Panc1 (cell line): ENCODE measurements at regions not wholly inside any gene's neighbourhood (a gene's known extent, or its start where the extent isn't known, plus 50 kb on each side); places are given as distances from the start of the nearest gene placed in this dataset.

ENCODE experiments used
- ATAC-seq: fragments of 200-7000 bp; cut with Tn5 transposase; 2 replicates; pipeline ENCODE4 v1.9.1; 2020; ENCODE audit warnings: mild to moderate bottlenecking, moderate library complexity
- BruUV-seq: library from RNA; stranded (reverse); fragments of 400-500 nt; replicated peaks from 2 replicates; lab custom pipeline; 2021; lab: Mats Ljungman, UMichigan
- CTCF ChIA-PET: fragments of 300-600 bp; sonication (Branson Sonifier 250); formaldehyde crosslinking; loops from one replicate; lab custom pipeline; 2022; ENCODE audit warnings: antibody characterized with exemption; lab: Charles Lee
- POLR2A ChIA-PET: fragments of 300-600 bp; sonication (Branson Sonifier 250); formaldehyde crosslinking; loops from one replicate; lab custom pipeline; 2022; ENCODE audit warnings: antibody characterized with exemption; lab: Charles Lee
- DNase-seq: peaks from one replicate; pipeline ENCODE4 v3.0.0-alpha.2; 2010; ENCODE audit warnings: low read depth, low spot score
- H3K27ac ChIP-seq: 2 replicates; pipeline ENCODE4 v1.5.1; 2011; ENCODE audit warnings: mild to moderate bottlenecking, low read length, inconsistent platforms
- H3K27me3 ChIP-seq: fragments of 200-500 bp; sonication (Bioruptor generic); 2 replicates; pipeline ENCODE4 v1.6.0; 2014; ENCODE audit warnings: low read length, inconsistent platforms; ENCODE audit not compliant: control insufficient read depth, insufficient read depth
- H3K36me3 ChIP-seq: fragments of 200-500 bp; sonication (Bioruptor generic); 2 replicates; pipeline ENCODE4 v1.5.1; 2014; ENCODE audit warnings: inconsistent platforms, mild to moderate bottlenecking, low read length, moderate library complexity; ENCODE audit not compliant: control insufficient read depth, insufficient read depth
- H3K4me1 ChIP-seq: 2 replicates; pipeline ENCODE4 v1.5.1; 2011; ENCODE audit warnings: inconsistent platforms, mild to moderate bottlenecking, low read length, moderate library complexity; ENCODE audit not compliant: control insufficient read depth, insufficient read depth
- H3K4me3 ChIP-seq, 2 experiments: 2 replicates each; pipeline ENCODE4 v1.5.1; 2011 to 2012; ENCODE audit warnings: low read depth in 2 of 2, low read length in 2 of 2, mild to moderate bottlenecking in 2 of 2, inconsistent platforms in 1 of 2, moderate library complexity in 1 of 2
- H3K9me3 ChIP-seq: fragments of 200-500 bp; sonication (Bioruptor generic); 2 replicates; pipeline ENCODE4 v1.5.1; 2014; ENCODE audit warnings: low read depth, mild to moderate bottlenecking, inconsistent platforms, low read length, moderate library complexity; ENCODE audit not compliant: control insufficient read depth, insufficient read depth
- CTCF ChIP-seq: fragments of 450-650 bp; IDR thresholded peaks from 2 replicates; pipeline ENCODE4 v1.5.1; 2017; ENCODE audit warnings: mild to moderate bottlenecking
- POLR2AphosphoS5 ChIP-seq: IDR thresholded peaks from 2 replicates; pipeline ENCODE4 v1.6.1; 2012; ENCODE audit warnings: mild to moderate bottlenecking, low read depth, low read length, moderate library complexity
- REST ChIP-seq, 2 experiments: IDR thresholded peaks; 2 replicates each; pipeline ENCODE4 v1.6.1; 2011 to 2012; ENCODE audit warnings: low read depth in 2 of 2, control low read depth in 1 of 2, low read length in 1 of 2, mild to moderate bottlenecking in 1 of 2, moderate library complexity in 1 of 2; ENCODE audit not compliant: insufficient read depth in 1 of 2
- SIN3A ChIP-seq: IDR thresholded peaks from 2 replicates; pipeline ENCODE4 v1.6.1; 2012; ENCODE audit warnings: low read depth, mild to moderate bottlenecking, low read length, moderate library complexity, borderline replicate concordance; ENCODE audit not compliant: insufficient read depth
- TCF7L2 ChIP-seq: IDR thresholded peaks from 2 replicates; pipeline ENCODE4 v1.6.1; 2011; ENCODE audit warnings: mild to moderate bottlenecking, low read depth, low read length, inconsistent platforms
- in situ Hi-C: cut with HindIII; loops from 2 replicates; pipeline ENCODE4 v1.10.0; 2016; ENCODE audit warnings: low sequenced_read_pairs, low pct_unique_long_range_greater_than_20kb
- intact Hi-C: fragments of 100-400 bp; cut with micrococcal nuclease; formaldehyde crosslinking; loops from one replicate; pipeline ENCODE4 v1.10.0; 2022; ENCODE audit not compliant: unreplicated experiment

GRCh38 chr10:2599571-2599970 is 467.8 kb upstream of the PFKP start:
- CTCF ChIA-PET, result no interaction called here
- in situ Hi-C loops, result no loop called here
- Histone ChIP-seq H3K4me1 (no peaks in the 10 kb centered on the region), H3K27ac (no peak overlapping the region), H3K36me3 (no peaks in the 10 kb centered on the region), H3K9me3 (no peaks in the 10 kb centered on the region), H3K27me3 (no peaks in the 10 kb centered on the region), H3K4me3 (no peak overlapping the region)
- no TSS peak for BruUV-seq
- no peak for DNase-seq
- TF ChIP-seq SIN3A, result no peak
- no peak for TF ChIP-seq POLR2AphosphoS5
- TF ChIP-seq CTCF, result no peak
- TF ChIP-seq REST (IDR thresholded peaks at IDR 0.05; ENCODE audit: insufficient read depth in 1 of 2, low read depth in 2 of 2, low read length in 1 of 2), result no peak
- no peak for TF ChIP-seq TCF7L2
- no peak for ATAC-seq
- POLR2A ChIA-PET, result no interaction called here
- intact Hi-C loops, result no loop called here

- POLR2A ChIA-PET, result no interaction called here
Observed at GRCh38 chr10:2592360-2593160, 474.8 kb upstream of the PFKP start.

More at GRCh38 chr10:2592360-2593160, 474.8 kb upstream of the PFKP start:
- Histone ChIP-seq H3K4me1 (no peaks in the 10 kb centered on the region), H3K9me3 (no peaks in the 10 kb centered on the region), H3K4me3 (no peak overlapping the region), H3K27me3 (no peaks in the 10 kb centered on the region), H3K27ac (no peak overlapping the region), H3K36me3 (no peaks in the 10 kb centered on the region)
- intact Hi-C loops, result no loop called here
- in situ Hi-C loops, result no loop called here
- no peak for DNase-seq
- TF ChIP-seq REST (IDR thresholded peaks at IDR 0.05; ENCODE audit: insufficient read depth in 1 of 2, low read depth in 2 of 2, low read length in 1 of 2), result no peak
- no peak for TF ChIP-seq SIN3A
- no peak for TF ChIP-seq POLR2AphosphoS5
- TF ChIP-seq CTCF, result no peak
- no peak for TF ChIP-seq TCF7L2
- ATAC-seq, result no peak
- CTCF ChIA-PET, result interaction anchor here (0.6 kb wide), 1 partner anchor 61 kb away, joined by 3 read pairs; no protein-coding TSS in a partner anchor
- BruUV-seq, result no TSS peak
